Suprapubic skin (tissue), 3 donors: ENCODE measurements at regions not wholly inside any gene's neighbourhood (a gene's known extent, or its start where the extent isn't known, plus 50 kb on each side); places are given as distances from the start of the nearest gene placed in this dataset.
"Not testable (repeated sequence)": the region's sequence is repeated elsewhere in the genome, so short reads cannot be mapped to it uniquely, and the experiment has no call there.

Experiments
- EP300 ChIP-seq: sonication (generic); formaldehyde crosslinking; IDR thresholded peaks from one replicate; pipeline ENCODE4 v1.6.1; 2017; ENCODE audit warnings: antibody characterized with exemption
- POLR2A ChIP-seq, 2 donors: fragments of 450-650 bp; IDR thresholded peaks; one replicate each; pipeline ENCODE4 v1.6.1; 2017; ENCODE audit warnings: antibody characterized with exemption in 2 of 2, mild to moderate bottlenecking in 2 of 2, moderate library complexity in 2 of 2
- TF ChIP-seq, protein P1 (sequence below), 2 donors: fragments of 200-600 bp in 1 of 2; fragments of 450-650 bp in 1 of 2; sonication (generic) in 1 of 2; IDR thresholded peaks; one replicate each; pipeline ENCODE4 v1.5.1; 2016 to 2019; ENCODE audit warnings: antibody characterized with exemption in 2 of 2, mild to moderate bottlenecking in 1 of 2, moderate library complexity in 1 of 2

DNA sequence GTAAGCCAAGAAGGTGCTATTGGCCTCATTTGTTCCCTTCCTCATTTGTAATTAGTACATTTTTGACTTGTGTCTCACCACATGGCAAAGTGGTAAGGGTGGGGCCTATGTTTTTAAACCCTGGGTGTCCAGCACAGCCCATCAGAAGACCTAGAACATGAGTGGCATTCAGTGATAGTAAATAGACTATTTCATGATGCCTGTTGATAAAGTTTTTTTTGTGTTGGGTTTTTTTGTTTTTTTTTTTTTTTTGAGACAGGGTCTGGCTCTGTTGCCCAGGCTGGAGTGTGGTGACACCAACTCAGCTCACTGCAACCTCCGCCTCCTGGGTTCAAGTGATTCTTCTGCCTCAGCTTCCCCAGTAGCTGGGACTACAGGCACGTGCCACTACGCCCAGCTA is 74.8 kb downstream of the DOP1B start:
- TF ChIP-seq, protein P1, sequence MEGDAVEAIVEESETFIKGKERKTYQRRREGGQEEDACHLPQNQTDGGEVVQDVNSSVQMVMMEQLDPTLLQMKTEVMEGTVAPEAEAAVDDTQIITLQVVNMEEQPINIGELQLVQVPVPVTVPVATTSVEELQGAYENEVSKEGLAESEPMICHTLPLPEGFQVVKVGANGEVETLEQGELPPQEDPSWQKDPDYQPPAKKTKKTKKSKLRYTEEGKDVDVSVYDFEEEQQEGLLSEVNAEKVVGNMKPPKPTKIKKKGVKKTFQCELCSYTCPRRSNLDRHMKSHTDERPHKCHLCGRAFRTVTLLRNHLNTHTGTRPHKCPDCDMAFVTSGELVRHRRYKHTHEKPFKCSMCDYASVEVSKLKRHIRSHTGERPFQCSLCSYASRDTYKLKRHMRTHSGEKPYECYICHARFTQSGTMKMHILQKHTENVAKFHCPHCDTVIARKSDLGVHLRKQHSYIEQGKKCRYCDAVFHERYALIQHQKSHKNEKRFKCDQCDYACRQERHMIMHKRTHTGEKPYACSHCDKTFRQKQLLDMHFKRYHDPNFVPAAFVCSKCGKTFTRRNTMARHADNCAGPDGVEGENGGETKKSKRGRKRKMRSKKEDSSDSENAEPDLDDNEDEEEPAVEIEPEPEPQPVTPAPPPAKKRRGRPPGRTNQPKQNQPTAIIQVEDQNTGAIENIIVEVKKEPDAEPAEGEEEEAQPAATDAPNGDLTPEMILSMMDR (IDR thresholded peaks at IDR 0.05): not testable (repeated sequence)
- TF ChIP-seq POLR2A (IDR thresholded peaks at IDR 0.05); EP300: not testable (repeated sequence)
